Brain microvascular endothelial cell (primary cell): ENCODE measurements at regions not wholly inside any gene's neighbourhood (a gene's known extent, or its start where the extent isn't known, plus 50 kb on each side); places are given as distances from the start of the nearest gene placed in this dataset.
A peak's percentile ranks its signal among the peaks of the same experiment; 100 is the strongest.

ENCODE experiments used
- DNase-seq: peaks from one replicate; pipeline ENCODE4 v3.0.0-alpha.2; 2020
- H3K27ac ChIP-seq: fragments of 250-450 bp; sonication (Bioruptor Pico); 2 replicates; pipeline ENCODE4 v1.5.1; 2020; ENCODE audit warnings: mild to moderate bottlenecking, moderate library complexity
- H3K27me3 ChIP-seq: fragments of 250-450 bp; sonication (Bioruptor Pico); replicated peaks from 2 replicates; pipeline ENCODE4 v1.5.1; 2020; ENCODE audit warnings: mild to moderate bottlenecking
- H3K36me3 ChIP-seq: fragments of 250-450 bp; sonication (Bioruptor Pico); replicated peaks from 2 replicates; pipeline ENCODE4 v1.5.1; 2020; ENCODE audit warnings: mild to moderate bottlenecking
- H3K4me3 ChIP-seq: 2 replicates; pipeline ENCODE4 v1.5.1; 2011; ENCODE audit warnings: low read depth, mild to moderate bottlenecking, control low read depth, low read length, moderate library complexity
- in situ Hi-C: cut with HindIII; loops from 2 replicates; pipeline ENCODE4 v1.10.0; 2017; ENCODE audit warnings: low sequenced_read_pairs, low pct_ligation_motif_present
- TF ChIP-seq, protein P1 (sequence below): IDR thresholded peaks from 2 replicates; pipeline ENCODE4 v1.5.1; 2011; ENCODE audit warnings: low read depth, mild to moderate bottlenecking, moderate library complexity, low read length, control low read depth, inconsistent platforms; ENCODE audit errors: missing control alignments

DNA sequence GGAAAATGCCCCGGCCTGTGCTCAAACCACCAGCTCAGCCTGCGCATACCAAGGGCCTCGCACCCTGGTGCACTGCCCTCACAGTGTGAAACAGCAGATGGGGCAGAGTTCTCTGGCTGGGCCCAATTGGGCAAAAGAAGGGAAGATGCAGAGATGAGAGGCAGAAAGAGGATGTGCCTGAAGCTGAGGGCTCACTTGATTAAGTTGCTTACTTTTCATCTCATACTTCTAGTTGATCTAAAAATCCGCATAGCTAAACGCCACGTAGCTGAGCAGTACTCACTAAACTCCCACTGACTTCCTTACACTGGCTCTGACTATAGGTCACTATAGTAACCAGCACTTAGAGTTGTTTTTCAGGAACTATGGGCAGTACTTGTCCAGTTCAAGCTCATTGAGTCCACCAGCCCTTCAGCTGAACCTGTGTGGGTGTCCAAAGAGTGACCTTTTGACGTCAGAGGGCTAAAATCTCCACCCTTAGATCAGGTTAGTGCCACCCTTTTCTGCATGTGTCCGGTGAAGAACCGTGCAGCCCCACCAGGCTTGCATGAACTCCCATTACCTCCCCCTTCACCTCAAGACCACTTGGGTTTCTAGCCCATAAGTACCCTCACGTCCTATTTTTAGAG, 215.2 kb downstream of the AUH start:
- H3K27ac ChIP-seq = no peak overlapping the region
- TF ChIP-seq, protein P1, sequence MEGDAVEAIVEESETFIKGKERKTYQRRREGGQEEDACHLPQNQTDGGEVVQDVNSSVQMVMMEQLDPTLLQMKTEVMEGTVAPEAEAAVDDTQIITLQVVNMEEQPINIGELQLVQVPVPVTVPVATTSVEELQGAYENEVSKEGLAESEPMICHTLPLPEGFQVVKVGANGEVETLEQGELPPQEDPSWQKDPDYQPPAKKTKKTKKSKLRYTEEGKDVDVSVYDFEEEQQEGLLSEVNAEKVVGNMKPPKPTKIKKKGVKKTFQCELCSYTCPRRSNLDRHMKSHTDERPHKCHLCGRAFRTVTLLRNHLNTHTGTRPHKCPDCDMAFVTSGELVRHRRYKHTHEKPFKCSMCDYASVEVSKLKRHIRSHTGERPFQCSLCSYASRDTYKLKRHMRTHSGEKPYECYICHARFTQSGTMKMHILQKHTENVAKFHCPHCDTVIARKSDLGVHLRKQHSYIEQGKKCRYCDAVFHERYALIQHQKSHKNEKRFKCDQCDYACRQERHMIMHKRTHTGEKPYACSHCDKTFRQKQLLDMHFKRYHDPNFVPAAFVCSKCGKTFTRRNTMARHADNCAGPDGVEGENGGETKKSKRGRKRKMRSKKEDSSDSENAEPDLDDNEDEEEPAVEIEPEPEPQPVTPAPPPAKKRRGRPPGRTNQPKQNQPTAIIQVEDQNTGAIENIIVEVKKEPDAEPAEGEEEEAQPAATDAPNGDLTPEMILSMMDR = no peak

DNA sequence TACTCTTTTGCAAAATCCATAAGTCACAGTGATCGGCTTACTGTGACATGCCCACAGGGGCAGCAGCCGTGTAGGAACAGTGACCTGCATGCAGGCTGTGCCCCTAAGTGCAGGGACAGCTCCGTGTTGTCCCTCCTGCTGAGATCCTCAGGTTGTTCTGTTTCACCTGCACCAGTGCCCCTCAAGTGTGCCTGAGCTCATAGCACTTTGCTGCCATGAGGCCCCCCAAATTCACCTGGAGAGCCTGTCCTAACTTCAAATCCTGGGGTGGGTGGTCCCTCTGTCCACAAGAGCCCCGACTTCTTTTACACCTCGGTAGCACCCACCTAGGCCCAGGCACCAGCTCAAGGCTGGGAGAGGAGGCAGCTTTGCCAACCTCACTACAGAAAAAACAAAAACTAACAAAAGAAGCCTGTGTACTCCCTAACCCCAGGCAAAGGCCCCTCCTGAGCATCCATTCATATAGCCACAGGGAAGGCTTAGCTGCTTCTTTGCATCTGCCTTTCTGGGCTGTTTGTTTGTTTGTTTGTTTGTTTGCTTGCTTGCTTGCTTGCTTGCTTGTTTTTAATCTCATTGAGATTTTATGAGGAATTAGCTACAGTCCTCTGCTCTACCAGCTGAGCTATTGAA, 214.5 kb downstream of the AUH start:
- TF ChIP-seq, protein P1 = no peak
- Histone ChIP-seq H3K36me3 (no peaks in the 10 kb centered on the region), H3K4me3 (no peak overlapping the region), H3K27me3 (no peaks in the 10 kb centered on the region), H3K27ac (no peak overlapping the region)
- no peak for DNase-seq
- in situ Hi-C loops = no loop called here

More for the DNA sequence above, 215.2 kb downstream of the AUH start:
- Histone ChIP-seq H3K36me3 (no peaks in the 10 kb centered on the region), H3K4me3 (no peak overlapping the region), H3K27me3 (no peaks in the 10 kb centered on the region)
- in situ Hi-C loops = no loop called here
- no peak for DNase-seq

DNA sequence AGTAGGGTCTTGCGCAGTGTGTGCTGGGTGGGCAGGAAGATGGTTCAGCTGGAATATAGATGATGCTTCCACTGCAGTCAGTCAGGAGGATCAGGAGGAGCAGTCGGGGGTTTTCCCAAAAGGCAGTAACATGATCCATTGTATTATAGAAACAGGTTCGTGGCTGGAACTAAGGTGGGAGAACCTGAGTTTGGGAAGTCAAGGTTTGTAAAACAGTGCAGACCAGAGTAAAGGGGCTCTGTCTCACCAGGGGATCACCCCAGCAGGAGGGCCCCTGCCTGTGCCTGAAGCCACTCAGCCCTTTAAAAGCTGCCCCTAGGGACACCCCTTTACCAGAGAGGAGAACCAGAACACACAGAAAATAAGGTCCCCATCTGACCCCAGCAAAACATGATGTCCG, 213.4 kb downstream of the AUH start:
- H3K27ac ChIP-seq = no peak overlapping the region

DNA sequence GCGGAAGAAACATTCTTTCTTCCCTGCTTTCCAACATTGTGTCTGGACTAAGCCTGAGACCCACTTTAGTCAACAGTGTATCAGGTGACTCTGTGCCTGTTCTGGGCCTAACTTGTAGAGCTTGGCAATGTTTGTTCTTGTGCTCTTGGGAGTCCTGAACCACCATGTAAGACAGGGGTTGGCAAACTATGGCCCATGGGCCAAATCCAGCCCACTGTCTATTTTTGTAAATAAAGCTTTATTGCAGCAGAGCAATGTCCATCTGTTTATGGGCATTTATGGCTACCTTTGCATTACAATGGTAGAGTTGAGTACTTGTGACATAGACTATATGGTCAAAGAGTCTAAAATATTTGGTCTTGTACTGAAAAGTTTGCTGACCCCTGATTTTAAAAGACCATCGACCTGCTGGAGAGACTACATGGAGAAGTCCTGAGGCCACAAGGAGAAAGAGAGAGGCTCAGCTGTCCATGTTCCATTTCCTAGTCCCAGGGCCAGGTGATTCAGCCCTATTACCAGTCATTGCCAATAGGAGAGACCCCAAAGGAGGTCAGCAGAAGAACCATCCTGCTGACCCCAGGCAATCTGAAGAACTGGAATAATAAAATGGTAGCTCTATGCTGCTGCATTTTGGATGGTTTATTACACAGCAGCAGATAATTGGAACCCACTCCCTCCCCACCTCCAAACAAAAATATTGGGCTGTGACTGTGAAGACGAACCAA, 211.3 kb downstream of the AUH start:
- TF ChIP-seq, protein P1 = no peak
- no peak for DNase-seq
- Histone ChIP-seq H3K27me3 (no peaks in the 10 kb centered on the region), H3K4me3 (no peak overlapping the region), H3K36me3 (no peaks in the 10 kb centered on the region), H3K27ac (peak overlapping the region; percentile 63)
- in situ Hi-C loops = no loop called here

More for the DNA sequence above, 213.4 kb downstream of the AUH start:
- TF ChIP-seq, protein P1 = no peak
- H3K36me3 ChIP-seq = no peaks in the 10 kb centered on the region
- in situ Hi-C loops = no loop called here
- H3K27me3 ChIP-seq = no peaks in the 10 kb centered on the region
- no peak for DNase-seq
- H3K4me3 ChIP-seq = no peak overlapping the region

DNA sequence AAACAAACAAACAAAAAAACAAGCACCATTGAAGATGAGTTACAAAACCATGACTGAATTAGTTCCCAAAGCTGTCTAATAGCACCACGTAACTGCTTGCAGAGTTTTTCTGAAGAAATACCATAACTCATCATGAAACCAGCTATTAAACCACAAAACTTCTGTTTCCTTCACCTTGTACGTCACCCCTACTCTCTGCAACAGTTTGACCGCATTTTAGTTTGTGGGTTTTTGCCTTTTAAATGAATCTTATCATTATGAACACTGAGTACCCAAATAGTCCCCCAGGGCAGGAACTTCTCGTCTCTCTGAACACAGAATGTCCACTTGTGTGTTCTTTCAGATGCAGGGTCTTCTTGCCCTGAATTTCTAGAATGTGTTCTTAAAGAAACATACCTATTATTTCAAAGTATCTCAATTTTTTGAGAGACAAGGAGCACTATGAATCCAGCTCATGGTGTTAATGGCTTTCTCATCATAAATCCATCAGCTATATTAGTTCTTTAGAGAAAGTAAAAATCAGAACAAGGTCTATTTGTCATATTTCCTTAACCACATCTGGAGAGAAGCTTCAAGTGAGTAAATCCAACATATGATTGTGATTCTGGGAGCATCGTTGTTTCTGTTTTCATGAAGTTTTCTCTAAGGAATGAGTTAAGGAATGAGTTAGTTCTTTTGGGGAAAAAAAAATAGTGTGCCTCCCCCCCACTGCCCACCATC, 210.6 kb downstream of the AUH start:
- peak; percentile 88 for DNase-seq
- peak overlapping the region; percentile 63 for H3K27ac ChIP-seq
- no peaks in the 10 kb centered on the region for H3K36me3 ChIP-seq
- H3K4me3 ChIP-seq = no peak overlapping the region
- TF ChIP-seq, protein P1 = no peak
- H3K27me3 ChIP-seq = no peaks in the 10 kb centered on the region
- in situ Hi-C loops = no loop called here
